Astrocyte of the cerebellum (primary cell): ENCODE measurements at regions not wholly inside any gene's neighbourhood (a gene's known extent, or its start where the extent isn't known, plus 50 kb on each side); places are given as distances from the start of the nearest gene placed in this dataset.

Experiments
- DNase-seq: peaks from one replicate; pipeline ENCODE4 v3.0.0-alpha.2; 2011; ENCODE audit warnings: low read depth
- H3K4me3 ChIP-seq: 2 replicates; pipeline ENCODE4 v1.5.1; 2011; ENCODE audit warnings: mild to moderate bottlenecking, low read depth, low read length, moderate library complexity
- in situ Hi-C: cut with HindIII; loops from 2 replicates; pipeline ENCODE4 v1.10.0; 2017; ENCODE audit warnings: low sequenced_read_pairs
- TF ChIP-seq, protein P1 (sequence below): IDR thresholded peaks from 2 replicates; pipeline ENCODE4 v1.5.1; 2012; ENCODE audit warnings: low read length, low read depth, moderate library complexity, mild to moderate bottlenecking; ENCODE audit errors: missing control alignments

DNA sequence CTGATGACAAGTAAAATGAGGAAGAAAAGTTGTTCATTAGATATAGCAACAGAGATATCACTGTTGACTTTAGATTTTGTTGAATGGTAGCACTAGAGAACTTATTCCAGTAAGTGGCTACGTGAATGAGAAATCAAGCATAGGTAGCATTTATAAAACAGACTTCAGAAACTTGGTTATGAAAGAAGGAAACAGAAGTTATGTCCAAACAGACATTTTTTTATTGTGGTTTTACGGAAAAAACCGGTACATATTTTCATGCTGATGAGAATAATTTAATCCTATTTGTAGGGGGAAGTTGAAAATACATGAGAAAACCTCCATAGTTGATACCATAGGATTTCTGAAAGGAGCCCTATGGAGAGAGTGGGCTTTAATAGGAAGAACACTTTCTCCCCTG, 325.7 kb upstream of the SLC10A2 start:
- TF ChIP-seq, protein P1, sequence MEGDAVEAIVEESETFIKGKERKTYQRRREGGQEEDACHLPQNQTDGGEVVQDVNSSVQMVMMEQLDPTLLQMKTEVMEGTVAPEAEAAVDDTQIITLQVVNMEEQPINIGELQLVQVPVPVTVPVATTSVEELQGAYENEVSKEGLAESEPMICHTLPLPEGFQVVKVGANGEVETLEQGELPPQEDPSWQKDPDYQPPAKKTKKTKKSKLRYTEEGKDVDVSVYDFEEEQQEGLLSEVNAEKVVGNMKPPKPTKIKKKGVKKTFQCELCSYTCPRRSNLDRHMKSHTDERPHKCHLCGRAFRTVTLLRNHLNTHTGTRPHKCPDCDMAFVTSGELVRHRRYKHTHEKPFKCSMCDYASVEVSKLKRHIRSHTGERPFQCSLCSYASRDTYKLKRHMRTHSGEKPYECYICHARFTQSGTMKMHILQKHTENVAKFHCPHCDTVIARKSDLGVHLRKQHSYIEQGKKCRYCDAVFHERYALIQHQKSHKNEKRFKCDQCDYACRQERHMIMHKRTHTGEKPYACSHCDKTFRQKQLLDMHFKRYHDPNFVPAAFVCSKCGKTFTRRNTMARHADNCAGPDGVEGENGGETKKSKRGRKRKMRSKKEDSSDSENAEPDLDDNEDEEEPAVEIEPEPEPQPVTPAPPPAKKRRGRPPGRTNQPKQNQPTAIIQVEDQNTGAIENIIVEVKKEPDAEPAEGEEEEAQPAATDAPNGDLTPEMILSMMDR: no peak
- no peak overlapping the region for H3K4me3 ChIP-seq
- DNase-seq: no peak
- in situ Hi-C loops: no loop called here

DNA sequence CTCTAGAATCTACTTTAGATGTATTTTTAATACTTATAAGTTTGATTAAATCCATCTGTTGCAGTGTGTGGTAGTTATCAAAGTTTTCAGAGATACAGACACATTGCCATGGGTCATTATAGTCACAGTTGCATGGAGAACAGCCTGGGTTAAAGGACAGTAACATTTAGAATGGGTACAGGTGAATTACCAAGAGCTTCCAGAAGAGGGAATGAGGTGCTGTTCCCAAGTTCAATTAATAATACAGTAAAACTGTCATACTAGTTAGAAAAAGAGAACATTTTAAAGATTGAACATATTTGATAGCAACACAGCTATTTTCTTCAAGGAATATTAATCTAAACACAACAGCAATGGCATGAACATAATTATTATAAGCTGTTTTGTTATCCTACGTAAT, 322.6 kb upstream of the SLC10A2 start:
- in situ Hi-C loops: no loop called here
- no peak for DNase-seq
- TF ChIP-seq, protein P1: no peak
- no peak overlapping the region for H3K4me3 ChIP-seq

DNA sequence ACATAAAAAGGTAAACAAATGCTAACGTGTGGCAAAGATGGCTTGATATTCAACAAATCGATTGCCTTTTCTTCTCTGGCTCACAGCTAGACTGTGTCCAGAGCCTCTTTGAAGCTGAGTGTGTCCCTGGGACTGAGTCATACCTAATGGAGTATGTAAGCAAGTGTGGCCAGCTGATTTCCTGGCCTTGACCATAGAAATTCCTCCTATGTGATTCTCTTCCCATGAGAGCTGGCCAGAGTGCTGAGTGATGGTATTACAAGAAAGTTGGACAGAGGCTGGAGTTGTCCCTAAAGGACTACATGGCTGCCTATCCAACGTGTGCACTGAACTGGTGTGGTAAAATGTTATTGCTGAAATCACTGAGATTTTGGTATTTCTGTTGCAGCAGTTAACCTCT, 320.1 kb upstream of the SLC10A2 start:
- in situ Hi-C loops: no loop called here
- no peak overlapping the region for H3K4me3 ChIP-seq
- TF ChIP-seq, protein P1: no peak
- DNase-seq: peak; percentile 75

DNA sequence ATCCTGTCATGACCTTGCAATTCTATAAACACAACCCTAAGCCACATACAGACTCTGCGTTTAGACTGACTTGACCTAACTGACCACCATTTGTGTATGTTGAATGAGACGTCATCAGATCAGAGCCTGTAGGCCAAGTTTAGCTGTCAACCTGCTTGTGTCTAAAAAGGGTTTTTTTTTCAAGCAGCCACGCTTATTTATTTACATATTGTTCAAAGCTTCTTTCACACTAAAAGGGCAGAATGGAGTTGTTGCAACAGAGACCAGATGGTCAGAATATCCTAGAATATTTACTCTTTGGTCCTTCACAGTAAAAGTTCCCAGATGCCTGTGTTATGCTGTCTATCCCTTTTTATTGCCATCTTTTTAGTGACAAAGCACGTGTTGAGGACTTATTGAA, 307.7 kb upstream of the SLC10A2 start:
- TF ChIP-seq, protein P1: no peak
- in situ Hi-C loops: no loop called here
- no peak overlapping the region for H3K4me3 ChIP-seq
- DNase-seq: no peak

DNA sequence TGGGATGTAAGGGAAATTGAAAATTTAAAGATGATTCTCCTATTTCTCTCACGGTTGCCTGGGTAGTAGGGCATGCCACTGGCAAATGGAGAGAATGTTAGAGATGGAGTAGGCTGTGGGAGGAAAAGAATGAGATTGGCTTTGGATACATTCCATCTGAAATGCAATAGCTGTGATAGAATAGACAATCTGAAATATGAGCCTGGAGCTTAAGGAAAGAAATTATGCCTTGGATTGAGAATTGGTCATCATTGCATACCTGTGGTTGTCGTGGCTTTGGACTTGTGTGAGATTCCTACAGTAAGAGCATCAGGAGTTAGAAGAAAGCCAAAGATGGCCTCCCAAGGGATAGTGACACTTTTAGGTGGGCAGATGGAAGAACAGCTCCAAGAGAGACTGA, 305.1 kb upstream of the SLC10A2 start:
- DNase-seq: peak; percentile 90
- TF ChIP-seq, protein P1: no peak
- in situ Hi-C loops: no loop called here
- H3K4me3 ChIP-seq: no peak overlapping the region

DNA sequence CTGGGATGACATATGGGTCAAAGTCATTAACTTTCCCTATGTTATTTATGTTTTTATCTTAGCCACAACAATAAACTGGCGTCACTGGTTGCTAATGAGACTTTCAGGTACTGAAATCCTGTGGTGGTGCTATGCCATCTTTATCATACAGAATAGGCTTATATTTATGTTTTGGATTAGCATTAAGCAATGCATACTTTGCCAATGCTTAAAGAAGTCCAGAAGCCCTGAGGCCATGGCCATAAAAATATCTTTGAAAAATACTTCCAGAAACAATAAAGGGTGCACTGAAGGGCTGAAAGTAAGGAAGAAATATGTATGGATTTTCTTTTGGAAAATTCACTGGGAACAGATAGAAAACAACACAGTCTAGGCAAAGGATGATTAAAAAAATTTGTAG, 304.6 kb upstream of the SLC10A2 start:
- TF ChIP-seq, protein P1: no peak
- no peak overlapping the region for H3K4me3 ChIP-seq
- DNase-seq: no peak
- in situ Hi-C loops: no loop called here

DNA sequence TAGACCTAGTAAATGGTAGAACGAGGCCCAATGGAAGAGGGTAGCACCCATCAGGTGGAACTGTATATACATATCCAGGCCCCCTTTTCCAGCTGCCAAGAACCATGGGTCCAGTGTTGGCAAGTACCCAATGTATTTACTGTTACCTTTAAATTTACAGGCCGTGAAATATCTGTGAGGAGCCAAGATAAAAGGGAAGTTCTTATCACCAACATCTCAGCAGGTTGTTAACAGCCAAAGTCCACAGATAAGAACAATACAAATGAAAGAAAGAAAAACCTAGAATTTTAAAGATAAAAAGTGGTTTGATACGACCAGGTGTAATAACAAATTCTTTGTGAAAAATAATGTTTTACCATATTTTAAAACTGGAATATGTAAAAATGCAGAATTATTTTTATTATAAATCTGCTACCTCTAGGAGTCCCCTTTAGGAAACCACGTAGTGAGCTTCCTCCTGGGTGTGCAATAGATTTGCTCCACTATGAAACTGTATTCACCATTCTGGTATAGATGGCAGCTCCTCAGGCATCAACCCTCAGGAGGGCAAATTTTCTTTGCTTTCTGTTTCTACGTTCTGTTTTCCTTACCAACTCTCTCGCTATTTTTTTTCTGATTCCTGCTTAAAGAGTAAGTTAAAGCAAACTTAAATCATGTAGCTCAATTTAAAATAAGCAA, 292.2 kb upstream of the SLC10A2 start:
- no peak for DNase-seq
- no peak overlapping the region for H3K4me3 ChIP-seq
- in situ Hi-C loops: no loop called here
- TF ChIP-seq, protein P1: no peak
